Activated naive CD8-positive, alpha-beta T cell treated with anti-CD3 and anti-CD28 coated beads, Interleukin-2, amount 50 U/mL, for 24 hours (primary cell): ENCODE measurements at regions not wholly inside any gene's neighbourhood (a gene's known extent, or its start where the extent isn't known, plus 50 kb on each side); places are given as distances from the start of the nearest gene placed in this dataset.
"Not testable (repeated sequence)": the region's sequence is repeated elsewhere in the genome, so short reads cannot be mapped to it uniquely, and the experiment has no call there.

Experiments used
- ATAC-seq: fragments of 150-1000 bp; cut with Tn5 transposase; one replicate; pipeline ENCODE4 v1.10.0; 2021
- DNase-seq: peaks from one replicate; pipeline ENCODE4 v3.0.0; 2021
- H3K27ac Mint-ChIP-seq: one replicate; pipeline ENCODE4 v1.8.0; 2021; ENCODE audit warnings: mild to moderate bottlenecking, mixed read lengths
- H3K27me3 Mint-ChIP-seq: one replicate; pipeline ENCODE4 v1.8.0; 2021; ENCODE audit warnings: mixed read lengths
- H3K36me3 Mint-ChIP-seq: one replicate; pipeline ENCODE4 v1.8.0; 2021; ENCODE audit warnings: low read depth, mixed read lengths
- H3K4me1 Mint-ChIP-seq: one replicate; pipeline ENCODE4 v1.8.0; 2021; ENCODE audit warnings: mixed read lengths
- H3K4me3 Mint-ChIP-seq: one replicate; pipeline ENCODE4 v1.8.0; 2021; ENCODE audit warnings: mild to moderate bottlenecking, moderate library complexity, mixed read lengths
- H3K9me3 Mint-ChIP-seq: one replicate; pipeline ENCODE4 v1.8.0; 2021; ENCODE audit warnings: mixed read lengths

DNA sequence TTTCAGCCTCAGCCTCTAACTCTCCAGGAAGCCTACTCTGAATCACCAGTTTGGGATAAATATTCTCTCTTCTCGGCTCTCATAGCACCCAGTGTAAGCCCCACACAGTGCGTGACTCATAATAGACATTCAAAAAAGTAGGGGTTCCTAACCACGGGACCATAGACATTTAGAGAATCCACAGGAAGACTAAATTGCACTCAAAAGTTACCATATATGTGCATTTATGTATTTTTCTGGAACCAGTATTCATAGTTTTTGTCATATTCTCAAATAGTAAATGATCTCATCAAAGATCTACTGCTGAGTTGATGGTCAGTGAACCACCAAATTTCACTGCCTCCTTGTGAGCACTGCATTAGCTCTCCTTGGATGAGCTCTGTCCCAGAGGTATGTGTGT lies 625.7 kb downstream of the SMARCA1 start:
- Mint-ChIP-seq H3K4me1 (no peaks in the 10 kb centered on the region), H3K27me3 (no peaks in the 10 kb centered on the region), H3K36me3 (no peaks in the 10 kb centered on the region), H3K27ac (no peak overlapping the region), H3K9me3 (no peaks in the 10 kb centered on the region), H3K4me3 (no peak overlapping the region)
- DNase-seq (no peak), ATAC-seq (no peak)

DNA sequence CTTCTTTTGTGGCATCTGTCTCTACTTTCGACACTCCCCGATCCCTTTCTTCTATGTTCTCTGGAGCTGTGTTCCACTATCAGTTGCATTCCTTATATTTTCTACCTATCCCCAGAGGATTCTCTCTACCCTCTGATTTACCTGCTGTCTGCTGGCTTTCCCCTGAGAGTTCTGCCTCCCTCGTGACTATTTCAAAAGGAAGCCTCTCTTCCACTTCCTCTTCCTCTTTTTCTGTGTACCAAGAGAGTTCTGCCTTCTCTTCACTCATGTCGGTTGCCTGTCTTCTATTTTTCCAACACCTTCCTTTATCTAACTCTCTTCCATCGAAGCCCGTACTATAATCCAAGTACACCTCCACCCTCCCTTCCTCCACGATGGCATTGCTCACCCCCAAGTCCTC lies 631.7 kb downstream of the SMARCA1 start:
- no peak overlapping the region for H3K4me3 Mint-ChIP-seq
- no peak for ATAC-seq
- no peak for DNase-seq
- no peak overlapping the region for H3K27ac Mint-ChIP-seq
- H3K36me3 Mint-ChIP-seq = no peaks in the 10 kb centered on the region
- no peaks in the 10 kb centered on the region for H3K4me1 Mint-ChIP-seq
- H3K9me3 Mint-ChIP-seq = no peaks in the 10 kb centered on the region
- H3K27me3 Mint-ChIP-seq = no peaks in the 10 kb centered on the region

DNA sequence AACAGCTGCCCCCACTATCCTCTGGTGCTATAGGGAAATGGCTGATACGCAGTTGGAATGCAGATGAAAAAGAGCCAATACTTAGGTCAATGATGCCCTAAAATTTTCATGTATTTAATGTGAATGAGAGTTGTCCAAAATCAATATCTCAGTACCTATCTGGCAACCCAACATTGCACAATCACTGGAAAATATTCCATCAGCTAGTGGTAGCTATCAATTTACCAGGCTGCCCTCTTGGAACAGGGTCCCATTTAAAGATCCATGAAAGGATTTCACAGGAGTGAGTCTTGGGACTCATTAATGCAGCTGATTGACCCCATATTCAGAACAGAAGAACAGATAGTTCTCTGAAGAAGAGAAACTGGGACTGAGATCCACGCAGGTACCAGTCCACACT lies 638.9 kb downstream of the SMARCA1 start:
- H3K27me3 Mint-ChIP-seq = peaks cover 2% of the 10 kb centered on the region
- no peak for DNase-seq
- H3K27ac Mint-ChIP-seq = no peak overlapping the region
- H3K36me3 Mint-ChIP-seq = no peaks in the 10 kb centered on the region
- H3K4me1 Mint-ChIP-seq = no peaks in the 10 kb centered on the region
- no peaks in the 10 kb centered on the region for H3K9me3 Mint-ChIP-seq
- no peak overlapping the region for H3K4me3 Mint-ChIP-seq
- ATAC-seq = no peak

DNA sequence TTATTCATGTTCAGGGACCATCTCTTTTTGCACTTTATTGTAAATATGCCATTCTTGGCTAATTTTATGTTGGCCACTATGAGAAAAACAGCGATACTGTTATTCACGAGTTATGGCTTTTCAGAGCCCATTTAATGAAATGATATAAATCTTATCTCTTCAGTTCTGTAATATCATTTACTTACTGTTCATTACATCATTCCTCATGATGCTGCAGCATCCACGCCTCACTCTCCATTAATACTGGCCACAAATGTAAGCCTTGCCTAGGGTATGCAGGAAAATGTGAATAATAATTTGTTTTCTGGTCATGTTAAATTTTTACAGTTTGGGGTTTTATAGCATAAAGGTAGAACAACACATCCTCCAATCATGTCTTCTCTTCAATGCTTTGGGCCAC lies 639.6 kb downstream of the SMARCA1 start:
- Mint-ChIP-seq H3K36me3 (no peaks in the 10 kb centered on the region), H3K27me3 (peaks cover 2% of the 10 kb centered on the region), H3K4me1 (no peaks in the 10 kb centered on the region), H3K27ac (no peak overlapping the region), H3K4me3 (no peak overlapping the region), H3K9me3 (no peaks in the 10 kb centered on the region)
- DNase-seq = no peak
- no peak for ATAC-seq

DNA sequence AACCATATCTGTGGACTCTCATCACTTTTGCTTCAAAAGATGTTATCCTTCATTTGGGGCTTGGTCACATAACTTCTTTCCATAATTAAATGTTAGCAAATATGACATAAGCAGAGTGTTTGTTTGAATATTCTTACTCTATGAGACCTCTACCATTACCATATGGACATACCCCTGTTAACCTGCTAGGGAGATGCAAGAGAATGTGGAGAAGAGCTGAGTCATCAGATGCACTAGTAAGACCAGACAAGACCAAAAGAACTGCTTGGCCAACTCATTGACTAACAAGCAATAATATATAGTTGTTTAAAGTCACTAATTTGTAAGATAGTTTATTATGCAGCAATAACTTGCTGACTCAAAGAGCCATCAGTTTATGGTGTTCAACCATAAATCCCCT lies 652.9 kb downstream of the SMARCA1 start:
- DNase-seq = no peak
- H3K27ac Mint-ChIP-seq = no peak overlapping the region
- H3K4me3 Mint-ChIP-seq = no peak overlapping the region
- no peaks in the 10 kb centered on the region for H3K27me3 Mint-ChIP-seq
- H3K9me3 Mint-ChIP-seq = no peaks in the 10 kb centered on the region
- no peaks in the 10 kb centered on the region for H3K36me3 Mint-ChIP-seq
- no peak for ATAC-seq
- no peaks in the 10 kb centered on the region for H3K4me1 Mint-ChIP-seq

DNA sequence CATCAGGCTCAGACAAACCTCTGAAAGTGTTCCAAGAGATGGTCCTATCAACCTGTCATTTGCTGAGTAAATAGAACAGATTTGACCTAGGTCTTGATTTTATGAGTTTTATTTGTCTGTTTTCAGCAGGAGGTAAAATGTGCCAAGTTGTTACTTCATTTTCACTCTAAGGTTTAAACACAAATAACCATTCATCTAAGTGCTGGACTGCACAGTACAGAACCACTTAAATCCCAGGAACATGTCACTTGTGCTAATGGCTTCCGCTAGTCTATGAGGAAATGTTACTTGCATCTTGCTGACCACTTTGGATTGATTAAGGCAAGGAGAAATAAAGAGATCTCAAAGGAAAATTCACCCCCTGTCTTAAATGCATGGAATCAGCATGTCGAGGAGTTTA lies 660.7 kb downstream of the SMARCA1 start:
- H3K36me3 Mint-ChIP-seq = no peaks in the 10 kb centered on the region
- H3K27me3 Mint-ChIP-seq = no peaks in the 10 kb centered on the region
- no peak for ATAC-seq
- H3K4me3 Mint-ChIP-seq = no peak overlapping the region
- no peaks in the 10 kb centered on the region for H3K4me1 Mint-ChIP-seq
- no peaks in the 10 kb centered on the region for H3K9me3 Mint-ChIP-seq
- H3K27ac Mint-ChIP-seq = no peak overlapping the region
- DNase-seq = no peak

DNA sequence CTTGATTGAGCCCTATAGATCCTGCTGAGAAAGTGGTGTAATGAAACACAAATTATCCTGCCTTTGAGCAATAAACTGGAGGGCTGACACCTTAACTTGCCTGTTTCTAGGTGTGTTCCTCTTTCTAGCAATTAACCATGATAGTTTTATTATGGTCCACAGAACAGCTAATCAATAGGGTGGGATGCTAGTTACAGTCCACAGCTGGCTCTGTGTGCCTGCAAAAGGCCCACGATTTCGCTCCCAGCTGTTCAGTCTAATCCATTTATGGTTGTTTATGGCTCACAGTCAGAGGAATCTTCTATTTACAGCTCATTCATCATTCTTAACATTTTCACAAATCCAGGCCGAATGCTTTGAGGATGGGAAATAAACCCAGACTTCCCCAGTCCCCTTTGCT lies 674.9 kb downstream of the SMARCA1 start:
- ATAC-seq (no peak), DNase-seq (no peak)
- Mint-ChIP-seq H3K27ac (no peak overlapping the region), H3K4me1 (no peaks in the 10 kb centered on the region), H3K9me3 (no peaks in the 10 kb centered on the region), H3K36me3 (no peaks in the 10 kb centered on the region), H3K4me3 (no peak overlapping the region), H3K27me3 (no peaks in the 10 kb centered on the region)

DNA sequence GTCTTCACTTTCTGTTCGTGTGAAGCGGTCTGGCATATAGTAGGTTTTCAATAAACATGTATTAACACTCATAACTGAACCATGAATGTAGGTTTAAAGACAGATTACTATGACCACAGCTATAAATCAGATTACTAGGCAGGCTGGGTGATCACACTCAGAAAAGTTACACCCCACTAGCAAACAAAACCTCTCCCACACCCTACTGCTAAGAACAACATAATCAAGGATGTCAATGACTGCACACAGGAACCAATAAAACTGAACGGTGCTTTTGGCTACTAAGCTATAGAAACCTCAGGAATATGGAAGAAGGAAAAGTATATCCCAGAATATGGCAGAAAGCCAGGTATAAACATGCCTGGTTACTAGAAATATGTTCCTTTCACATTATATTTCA lies 676.9 kb downstream of the SMARCA1 start:
- H3K4me3 Mint-ChIP-seq = no peak overlapping the region
- H3K36me3 Mint-ChIP-seq = no peaks in the 10 kb centered on the region
- no peak overlapping the region for H3K27ac Mint-ChIP-seq
- no peaks in the 10 kb centered on the region for H3K27me3 Mint-ChIP-seq
- H3K4me1 Mint-ChIP-seq = no peaks in the 10 kb centered on the region
- H3K9me3 Mint-ChIP-seq = no peaks in the 10 kb centered on the region
- ATAC-seq (no peak), DNase-seq (no peak)

DNA sequence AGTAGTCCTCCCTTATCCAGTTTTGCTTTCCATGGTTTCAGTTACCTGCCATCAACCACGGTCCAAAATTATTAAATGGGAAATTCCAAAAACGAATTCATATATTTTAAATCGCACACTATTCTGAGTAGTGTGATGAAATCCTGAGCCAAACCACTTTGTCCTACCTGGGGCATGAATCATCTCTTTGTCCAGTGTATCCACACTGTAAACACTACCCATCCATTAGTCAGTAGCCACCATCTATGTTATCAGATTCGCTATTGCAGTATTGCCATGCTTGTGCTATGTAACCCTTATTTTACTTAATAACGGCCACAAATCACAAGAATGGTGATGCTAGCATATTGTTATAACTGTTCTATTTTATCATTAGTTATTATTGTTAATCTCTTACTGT lies 704.6 kb downstream of the SMARCA1 start:
- H3K4me1 Mint-ChIP-seq = no peaks in the 10 kb centered on the region
- H3K4me3 Mint-ChIP-seq = no peak overlapping the region
- H3K36me3 Mint-ChIP-seq = no peaks in the 10 kb centered on the region
- DNase-seq = no peak
- ATAC-seq = no peak
- H3K27ac Mint-ChIP-seq = no peak overlapping the region
- no peaks in the 10 kb centered on the region for H3K27me3 Mint-ChIP-seq
- no peaks in the 10 kb centered on the region for H3K9me3 Mint-ChIP-seq

DNA sequence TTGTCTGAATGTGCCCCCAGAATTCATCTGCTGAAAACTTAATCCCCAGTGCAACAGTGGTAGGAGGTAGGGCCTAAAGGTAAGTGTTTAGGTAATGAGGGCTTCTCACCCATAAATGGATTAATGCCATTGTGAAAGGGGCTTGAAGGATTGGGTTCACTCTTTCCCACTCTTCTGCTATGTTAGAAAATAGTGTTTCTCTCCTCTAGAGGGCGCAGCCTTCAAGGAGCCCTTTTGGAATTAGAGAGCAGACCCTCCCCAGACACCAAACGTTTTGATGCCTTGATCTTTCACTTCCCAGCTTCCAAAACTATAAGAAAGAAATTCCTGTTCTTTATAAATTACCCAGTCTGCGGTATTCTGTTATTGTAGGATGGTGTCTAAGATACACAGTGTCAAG lies 706.4 kb downstream of the SMARCA1 start:
- Mint-ChIP-seq H3K27me3 (no peaks in the 10 kb centered on the region), H3K4me1 (no peaks in the 10 kb centered on the region), H3K36me3 (no peaks in the 10 kb centered on the region), H3K9me3 (no peaks in the 10 kb centered on the region), H3K4me3 (no peak overlapping the region), H3K27ac (no peak overlapping the region)
- no peak for ATAC-seq
- no peak for DNase-seq

DNA sequence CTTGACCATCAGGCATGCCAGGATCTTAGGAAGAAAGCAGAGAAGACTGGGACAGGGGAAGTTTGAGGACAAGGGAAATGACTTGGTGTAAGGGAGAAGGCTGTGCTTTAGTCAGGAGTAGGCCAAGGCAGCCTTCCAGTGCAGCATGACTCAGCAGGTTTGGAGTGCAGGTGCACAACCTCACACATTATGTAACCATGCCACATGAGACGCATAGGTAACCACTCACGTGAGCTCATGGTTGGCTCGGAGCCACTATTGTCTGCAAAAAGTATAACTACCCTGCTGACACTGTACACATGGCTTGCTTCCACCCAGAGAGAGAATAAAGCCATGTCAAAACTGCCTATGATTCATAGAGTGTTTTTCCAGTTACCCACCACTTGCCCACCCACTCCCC lies 715.9 kb downstream of the SMARCA1 start:
- Mint-ChIP-seq H3K27ac (no peak overlapping the region), H3K9me3 (peaks cover 3% of the 10 kb centered on the region), H3K4me3 (no peak overlapping the region), H3K36me3 (no peaks in the 10 kb centered on the region), H3K27me3 (no peaks in the 10 kb centered on the region), H3K4me1 (no peaks in the 10 kb centered on the region)
- ATAC-seq (no peak), DNase-seq (no peak)

DNA sequence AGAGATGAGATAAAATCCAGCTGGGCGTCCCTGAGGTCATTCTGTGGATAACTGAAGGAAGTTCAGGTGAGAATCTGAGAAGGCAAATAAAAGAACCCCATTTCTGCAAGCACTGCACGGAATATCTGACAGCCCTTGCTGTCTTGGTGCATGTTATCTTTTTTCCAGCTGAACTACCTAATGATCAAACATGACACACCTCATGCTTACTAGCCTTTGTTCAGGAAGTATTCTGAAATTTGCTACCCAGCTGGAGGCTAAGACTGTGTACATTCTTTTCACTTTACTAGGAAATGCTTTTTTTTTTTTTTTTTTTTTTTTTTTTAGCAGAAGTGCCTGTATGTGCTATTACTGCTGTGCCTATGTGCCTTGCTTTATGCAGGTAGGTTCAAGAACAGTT lies 718.1 kb downstream of the SMARCA1 start:
- Mint-ChIP-seq H3K4me3 (no peak overlapping the region), H3K27me3 (no peaks in the 10 kb centered on the region), H3K4me1 (no peaks in the 10 kb centered on the region), H3K36me3 (no peaks in the 10 kb centered on the region), H3K9me3 (peaks cover 3% of the 10 kb centered on the region), H3K27ac (no peak overlapping the region)
- DNase-seq = no peak
- no peak for ATAC-seq

DNA sequence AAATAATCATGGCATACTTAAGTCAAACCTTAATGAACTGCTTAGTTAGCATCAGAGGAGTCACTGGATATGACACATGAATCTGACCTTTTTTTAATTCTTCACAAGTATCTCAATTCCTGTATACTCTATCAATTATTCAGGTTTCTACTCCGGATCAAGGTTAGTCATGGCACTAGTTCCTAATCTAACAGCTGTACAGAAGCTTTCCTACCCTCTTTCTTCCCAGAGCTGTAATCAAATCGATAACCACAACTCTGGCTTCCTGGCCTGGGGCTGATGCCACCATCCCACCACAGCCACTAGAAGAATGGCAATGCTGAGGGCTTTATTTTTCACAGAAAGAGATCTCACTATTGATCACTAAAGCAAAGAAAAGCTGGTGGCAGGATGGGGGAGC lies 718.5 kb downstream of the SMARCA1 start:
- Mint-ChIP-seq H3K9me3 (peaks cover 3% of the 10 kb centered on the region), H3K4me3 (no peak overlapping the region), H3K27ac (no peak overlapping the region), H3K36me3 (no peaks in the 10 kb centered on the region), H3K27me3 (no peaks in the 10 kb centered on the region), H3K4me1 (no peaks in the 10 kb centered on the region)
- DNase-seq (no peak), ATAC-seq (no peak)

DNA sequence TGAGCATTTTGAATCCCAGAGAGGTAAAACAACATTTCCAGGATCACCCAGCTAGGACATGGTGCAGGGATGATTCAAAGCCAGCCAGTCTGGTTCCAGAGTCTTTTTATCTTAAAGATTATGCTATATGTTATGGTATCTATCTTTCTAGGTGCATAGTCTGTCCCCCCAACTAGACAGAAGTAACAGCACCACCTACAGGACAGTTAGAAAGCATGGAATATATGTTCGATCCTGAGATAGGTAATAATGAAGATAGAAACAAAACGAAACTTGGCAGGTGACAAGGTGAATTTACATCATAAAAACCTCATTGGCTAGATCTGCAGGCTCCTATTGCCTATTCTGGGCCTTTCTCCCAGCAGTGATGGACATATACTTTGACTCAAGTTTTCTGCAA lies 723.2 kb downstream of the SMARCA1 start:
- H3K27me3 Mint-ChIP-seq = no peaks in the 10 kb centered on the region
- DNase-seq (no peak), ATAC-seq (no peak)
- no peaks in the 10 kb centered on the region for H3K4me1 Mint-ChIP-seq
- H3K36me3 Mint-ChIP-seq = no peaks in the 10 kb centered on the region
- H3K4me3 Mint-ChIP-seq = no peak overlapping the region
- no peak overlapping the region for H3K27ac Mint-ChIP-seq
- no peaks in the 10 kb centered on the region for H3K9me3 Mint-ChIP-seq

DNA sequence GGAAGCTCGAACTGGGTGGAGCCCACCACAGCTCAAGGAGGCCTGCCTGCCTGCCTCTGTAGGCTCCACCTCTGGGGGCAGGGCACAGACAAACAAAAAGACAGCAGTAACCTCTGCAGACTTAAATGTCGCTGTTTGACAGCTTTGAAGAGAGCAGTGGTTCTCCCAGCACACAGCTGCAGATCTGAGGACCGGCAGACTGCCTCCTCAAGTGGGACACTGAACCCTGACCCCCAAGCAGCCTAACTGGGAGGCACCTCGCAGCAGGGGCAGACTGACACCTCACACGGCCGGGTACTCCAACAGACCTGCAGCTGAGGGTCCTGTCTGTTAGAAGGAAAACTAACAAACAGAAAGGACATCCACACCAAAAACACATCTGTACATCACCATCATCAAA lies 730.9 kb upstream of the ACTRT1 start:
- H3K36me3 Mint-ChIP-seq, H3K4me3 Mint-ChIP-seq, H3K27me3 Mint-ChIP-seq, DNase-seq, ATAC-seq, H3K9me3 Mint-ChIP-seq, H3K27ac Mint-ChIP-seq, H3K4me1 Mint-ChIP-seq: not testable (repeated sequence)

DNA sequence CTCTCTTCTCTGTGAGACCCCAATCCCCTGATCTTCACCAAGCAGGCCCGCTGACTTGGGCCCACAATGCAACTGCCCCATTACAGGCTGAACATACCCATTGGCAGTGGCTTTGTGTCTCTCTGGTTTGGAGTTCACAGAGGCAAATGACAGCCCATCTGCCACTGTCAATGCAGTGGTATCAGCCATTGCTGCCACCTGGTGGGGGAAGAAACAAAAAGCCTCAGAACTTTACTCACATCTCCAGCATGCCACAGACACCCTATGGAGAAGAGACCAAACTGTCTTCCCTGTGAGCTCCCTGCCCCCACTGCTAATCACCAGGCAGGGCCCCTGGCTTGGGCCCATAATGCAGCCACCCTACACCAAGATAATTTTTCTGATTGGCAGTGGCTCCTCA lies 729.3 kb upstream of the ACTRT1 start:
- DNase-seq (peak; percentile 5), ATAC-seq (no peak)
- no peak overlapping the region for H3K4me3 Mint-ChIP-seq
- H3K27ac Mint-ChIP-seq = no peak overlapping the region
- H3K4me1 Mint-ChIP-seq = no peaks in the 10 kb centered on the region
- H3K9me3 Mint-ChIP-seq = peaks cover 8% of the 10 kb centered on the region
- no peaks in the 10 kb centered on the region for H3K36me3 Mint-ChIP-seq
- H3K27me3 Mint-ChIP-seq = no peaks in the 10 kb centered on the region
